Mesenchymal stem cell (in vitro differentiated cells and primary cell): ENCODE measurements at regions not wholly inside any gene's neighbourhood (a gene's known extent, or its start where the extent isn't known, plus 50 kb on each side); places are given as distances from the start of the nearest gene placed in this dataset.

Source experiments
- DNase-seq: peaks from one replicate; pipeline ENCODE4 v3.0.0-alpha.2; 2013
- H2AFZ ChIP-seq: one replicate; pipeline ENCODE4 v1.6.1; 2013; ENCODE audit warnings: low read depth, mild to moderate bottlenecking, control low read depth, inconsistent platforms, low read length, moderate library complexity
- H2AK5ac ChIP-seq: 2 replicates; pipeline ENCODE4 v1.6.1; 2013; ENCODE audit warnings: low read length, moderate library complexity, mild to moderate bottlenecking, inconsistent platforms; ENCODE audit not compliant: severe bottlenecking
- H2BK120ac ChIP-seq: one replicate; pipeline ENCODE4 v1.6.1; 2013; ENCODE audit warnings: low read depth, mild to moderate bottlenecking, inconsistent platforms, low read length, moderate library complexity
- H2BK12ac ChIP-seq, 2 experiments: one replicate each; pipeline ENCODE4 v1.6.1; 2013; ENCODE audit warnings: inconsistent platforms in 2 of 2, low read length in 2 of 2, mild to moderate bottlenecking in 2 of 2, moderate library complexity in 2 of 2, control low read depth in 1 of 2
- H2BK15ac ChIP-seq: one replicate; pipeline ENCODE4 v1.6.1; 2013; ENCODE audit warnings: mild to moderate bottlenecking, low read depth, inconsistent platforms; ENCODE audit not compliant: poor library complexity, severe bottlenecking
- H2BK5ac ChIP-seq: 2 replicates; pipeline ENCODE4 v1.6.1; 2013; ENCODE audit warnings: low read depth, mild to moderate bottlenecking, low read length, control low read depth, inconsistent platforms; ENCODE audit not compliant: poor library complexity, severe bottlenecking
- H3K14ac ChIP-seq, 2 experiments: one replicate each; pipeline ENCODE4 v1.6.1; 2013; ENCODE audit warnings: inconsistent platforms in 2 of 2, low read length in 2 of 2, control low read depth in 1 of 2, mild to moderate bottlenecking in 1 of 2, moderate library complexity in 1 of 2
- H3K18ac ChIP-seq, 2 experiments: one replicate each; pipeline ENCODE4 v1.6.1; 2013; ENCODE audit warnings: inconsistent platforms in 2 of 2, low read length in 2 of 2, control low read depth in 1 of 2, low read depth in 1 of 2, mild to moderate bottlenecking in 1 of 2
- H3K23ac ChIP-seq, 2 experiments: one replicate each; pipeline ENCODE4 v1.6.1; 2013; ENCODE audit warnings: inconsistent platforms in 2 of 2, low read length in 2 of 2, mild to moderate bottlenecking in 2 of 2, moderate library complexity in 2 of 2, control low read depth in 1 of 2
- H3K27ac ChIP-seq: 2 replicates; pipeline ENCODE4 v1.5.1; 2013; ENCODE audit warnings: mild to moderate bottlenecking, moderate library complexity, low read length, control low read depth, inconsistent platforms; ENCODE audit not compliant: poor library complexity, severe bottlenecking
- H3K27me3 ChIP-seq, 2 experiments: 2 replicates each; pipeline versions ENCODE4 v1.6.1 to v1.7.0; 2013; ENCODE audit warnings: low read length in 2 of 2, mild to moderate bottlenecking in 2 of 2, moderate library complexity in 2 of 2, control low read depth in 1 of 2, inconsistent platforms in 1 of 2; ENCODE audit not compliant: control insufficient read depth in 1 of 2, insufficient read depth in 1 of 2
- H3K36me3 ChIP-seq, 2 experiments: 2 replicates each; pipeline versions ENCODE4 v1.6.1 to v1.7.0; 2013; ENCODE audit warnings: low read length in 2 of 2, control low read depth in 1 of 2, inconsistent platforms in 1 of 2, low read depth in 1 of 2, mild to moderate bottlenecking in 1 of 2; ENCODE audit not compliant: insufficient read depth in 2 of 2, control insufficient read depth in 1 of 2
- H3K4ac ChIP-seq, 2 experiments: one replicate each; pipeline ENCODE4 v1.6.1; 2013; ENCODE audit warnings: inconsistent platforms in 2 of 2, low read length in 2 of 2, mild to moderate bottlenecking in 2 of 2, moderate library complexity in 2 of 2, control low read depth in 1 of 2, low read depth in 1 of 2
- H3K4me1 ChIP-seq: 2 replicates; pipeline ENCODE4 v1.6.1; 2013; ENCODE audit warnings: low read depth, low read length, control low read depth; ENCODE audit not compliant: control insufficient read depth, insufficient read depth
- H3K4me2 ChIP-seq: 2 replicates; pipeline ENCODE4 v1.6.1; 2013; ENCODE audit warnings: low read length, mild to moderate bottlenecking, inconsistent platforms; ENCODE audit not compliant: poor library complexity, severe bottlenecking
- H3K4me3 ChIP-seq, 2 experiments: 2 replicates each; pipeline versions ENCODE4 v1.5.1 to v1.7.0; 2013; ENCODE audit warnings: low read length in 2 of 2, mild to moderate bottlenecking in 2 of 2, control low read depth in 1 of 2, low read depth in 1 of 2; ENCODE audit not compliant: insufficient read depth in 1 of 2
- H3K79me1 ChIP-seq: replicated peaks from 2 replicates; pipeline ENCODE4 v1.6.1; 2013; ENCODE audit warnings: mild to moderate bottlenecking, control low read depth, low read length, inconsistent platforms; ENCODE audit not compliant: poor library complexity, severe bottlenecking
- H3K9ac ChIP-seq: 2 replicates; pipeline ENCODE4 v1.7.0; 2013; ENCODE audit warnings: mild to moderate bottlenecking, low read length, moderate library complexity
- H3K9me3 ChIP-seq: 2 replicates; pipeline ENCODE4 v1.7.0; 2013; ENCODE audit warnings: mild to moderate bottlenecking, low read length; ENCODE audit not compliant: control insufficient read depth
- H4K8ac ChIP-seq: one replicate; pipeline ENCODE4 v1.6.1; 2013; ENCODE audit warnings: inconsistent platforms, mild to moderate bottlenecking, low read length, moderate library complexity
- H4K91ac ChIP-seq: one replicate; pipeline ENCODE4 v1.6.1; 2013; ENCODE audit warnings: mild to moderate bottlenecking, low read length, inconsistent platforms
- WGBS: methylation state at CpG from one replicate; pipeline ENCODE4 v1.1.7; 2013; ENCODE audit warnings: mixed read lengths; 5-methylcytosine and 5-hydroxymethylcytosine counted together

DNA sequence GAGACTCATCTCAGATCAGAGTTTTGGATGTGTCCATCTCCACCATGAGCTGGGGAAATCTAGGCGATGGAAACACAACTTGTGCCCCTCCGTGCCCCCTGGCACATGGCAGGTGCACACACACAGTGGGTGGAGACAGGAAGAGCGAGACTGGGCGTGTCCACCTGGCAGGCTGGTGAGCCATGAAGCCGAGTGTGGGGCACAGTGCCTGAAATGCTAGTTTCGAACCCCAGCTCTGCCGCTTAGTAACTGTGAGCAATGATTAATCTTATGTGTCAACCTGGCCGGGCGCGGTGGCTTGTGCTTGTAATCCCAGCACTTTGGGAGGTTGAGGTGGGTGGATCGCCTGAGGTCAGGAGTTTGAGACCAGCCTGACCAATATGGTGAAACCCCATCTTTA lies 80.8 kb upstream of the RNU6ATAC start:
- Histone ChIP-seq H4K91ac (no peak overlapping the region), H3K14ac (no peak overlapping the region), H3K4me2 (no peak overlapping the region), H3K9ac (no peak overlapping the region), H3K27me3 (peaks cover 21 to 48% of the 10 kb centered on the region in 2 experiments), H2AK5ac (no peak overlapping the region), H2BK15ac (no peak overlapping the region), H3K4ac (no peak overlapping the region), H3K9me3 (peaks cover 37% of the 10 kb centered on the region), H3K18ac (no peak overlapping the region), H2BK120ac (no peak overlapping the region), H3K4me1 (no peaks in the 10 kb centered on the region), H2AFZ (no peak overlapping the region), H4K8ac (no peak overlapping the region), H3K79me1 (no peaks in the 10 kb centered on the region), H3K4me3 (no peak overlapping the region), H2BK12ac (no peak overlapping the region), H3K27ac (no peak overlapping the region), H3K23ac (no peak overlapping the region), H2BK5ac (no peak overlapping the region), H3K36me3 (no peaks in the 10 kb centered on the region)
- 95% methylated on average over 10 of the region's 11 CpGs for WGBS
- DNase-seq: no peak

DNA sequence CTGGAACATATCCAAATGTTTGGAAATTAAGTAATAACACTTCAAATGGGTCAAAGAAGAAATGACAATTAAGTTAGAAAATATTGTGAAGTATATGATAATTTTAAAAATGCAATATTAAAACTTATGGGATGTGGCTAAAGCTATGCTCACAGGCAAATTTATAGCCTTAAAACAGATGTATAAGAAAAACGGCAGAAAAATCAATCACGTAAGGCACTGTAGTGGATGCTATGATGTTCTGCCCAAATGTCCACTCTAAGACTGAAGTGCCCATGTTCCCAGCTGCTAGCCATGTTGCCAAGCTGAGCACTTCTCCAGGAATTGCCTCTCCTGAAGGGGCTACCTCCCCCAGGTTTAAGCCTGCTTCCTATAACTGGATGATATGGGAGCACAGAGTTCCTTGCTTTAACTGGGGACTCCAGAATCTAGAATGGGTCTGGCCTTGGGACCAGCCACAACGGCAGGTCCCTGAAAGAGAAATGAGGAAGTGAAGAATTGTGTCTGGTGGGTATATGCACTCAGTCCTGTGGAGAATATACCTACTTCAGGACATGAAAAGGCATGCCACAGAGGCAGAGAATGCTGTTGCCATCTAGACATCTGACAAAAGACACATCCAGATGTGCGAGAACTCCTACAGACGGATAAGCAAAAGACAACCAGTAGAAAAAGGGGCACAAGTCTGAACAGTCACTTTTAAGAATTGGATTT lies 78.2 kb upstream of the RXRA start:
- Histone ChIP-seq H3K4me3 (no peak overlapping the region), H3K4me1 (no peaks in the 10 kb centered on the region), H3K9ac (no peak overlapping the region), H3K4me2 (no peak overlapping the region), H3K27me3 (peaks cover 18 to 35% of the 10 kb centered on the region in 2 experiments), H2AK5ac (no peak overlapping the region), H3K27ac (no peak overlapping the region), H4K8ac (no peak overlapping the region), H3K9me3 (peaks cover 39% of the 10 kb centered on the region), H3K4ac (no peak overlapping the region), H3K23ac (no peak overlapping the region), H3K36me3 (no peaks in the 10 kb centered on the region), H3K14ac (no peak overlapping the region), H2BK5ac (no peak overlapping the region), H4K91ac (no peak overlapping the region), H3K18ac (no peak overlapping the region), H2BK120ac (no peak overlapping the region), H2BK12ac (no peak overlapping the region), H2AFZ (no peak overlapping the region), H2BK15ac (no peak overlapping the region), H3K79me1 (no peaks in the 10 kb centered on the region)
- 96% methylated on average over 5 of the region's 5 CpGs for WGBS
- DNase-seq: no peak

DNA sequence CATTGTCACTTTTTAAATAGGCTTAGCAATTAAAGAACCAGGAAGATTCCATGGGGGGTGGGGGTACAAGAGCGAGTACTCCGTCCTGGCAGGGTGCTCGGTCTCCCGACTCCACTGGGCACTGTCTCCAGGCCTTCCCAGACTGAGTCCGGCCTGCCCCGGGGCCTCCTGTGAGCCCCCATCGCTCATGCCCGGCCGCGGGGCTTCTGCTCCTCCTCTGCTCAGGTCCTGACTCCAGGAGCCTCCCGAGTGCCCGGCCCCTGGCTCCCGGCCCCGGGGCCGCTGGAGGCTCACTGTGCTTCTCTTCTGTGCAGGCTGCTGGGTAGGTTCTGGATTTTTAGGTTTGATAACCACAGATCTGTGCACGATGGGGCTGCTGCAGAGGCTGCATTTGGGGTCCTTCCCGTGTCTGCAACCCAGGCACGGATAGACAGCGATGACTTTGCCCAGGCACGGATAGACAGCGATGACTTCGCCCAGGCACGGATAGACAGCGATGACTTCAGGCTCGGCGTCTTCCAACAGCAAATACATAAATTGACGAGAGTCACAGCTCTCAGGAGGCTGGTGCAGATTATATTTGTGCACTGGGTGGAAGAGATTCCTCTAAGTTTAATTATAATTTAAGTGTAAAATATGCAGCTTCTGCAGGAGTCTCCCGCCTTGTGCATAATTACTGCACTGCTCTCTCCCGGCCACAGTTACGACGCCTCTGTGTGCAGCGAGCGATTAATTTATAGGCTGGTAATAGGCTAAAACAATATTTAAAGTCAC lies 74.8 kb upstream of the RXRA start:
- Histone ChIP-seq H3K23ac (no peak overlapping the region), H2BK15ac (no peak overlapping the region), H3K4ac (no peak overlapping the region), H3K4me1 (no peaks in the 10 kb centered on the region), H3K4me3 (no peak overlapping the region), H3K9ac (no peak overlapping the region), H4K8ac (no peak overlapping the region), H2BK12ac (no peak overlapping the region), H3K4me2 (no peak overlapping the region), H3K27me3 (peaks cover 13 to 21% of the 10 kb centered on the region in 2 experiments), H2AK5ac (no peak overlapping the region), H3K14ac (no peak overlapping the region), H3K27ac (no peak overlapping the region), H4K91ac (no peak overlapping the region), H2AFZ (no peak overlapping the region), H3K36me3 (no peaks in the 10 kb centered on the region), H3K9me3 (peaks cover 30% of the 10 kb centered on the region), H2BK120ac (no peak overlapping the region), H3K79me1 (no peaks in the 10 kb centered on the region), H3K18ac (no peak overlapping the region), H2BK5ac (no peak overlapping the region)
- 87% methylated on average over 31 of the region's 33 CpGs for WGBS
- no peak for DNase-seq

DNA sequence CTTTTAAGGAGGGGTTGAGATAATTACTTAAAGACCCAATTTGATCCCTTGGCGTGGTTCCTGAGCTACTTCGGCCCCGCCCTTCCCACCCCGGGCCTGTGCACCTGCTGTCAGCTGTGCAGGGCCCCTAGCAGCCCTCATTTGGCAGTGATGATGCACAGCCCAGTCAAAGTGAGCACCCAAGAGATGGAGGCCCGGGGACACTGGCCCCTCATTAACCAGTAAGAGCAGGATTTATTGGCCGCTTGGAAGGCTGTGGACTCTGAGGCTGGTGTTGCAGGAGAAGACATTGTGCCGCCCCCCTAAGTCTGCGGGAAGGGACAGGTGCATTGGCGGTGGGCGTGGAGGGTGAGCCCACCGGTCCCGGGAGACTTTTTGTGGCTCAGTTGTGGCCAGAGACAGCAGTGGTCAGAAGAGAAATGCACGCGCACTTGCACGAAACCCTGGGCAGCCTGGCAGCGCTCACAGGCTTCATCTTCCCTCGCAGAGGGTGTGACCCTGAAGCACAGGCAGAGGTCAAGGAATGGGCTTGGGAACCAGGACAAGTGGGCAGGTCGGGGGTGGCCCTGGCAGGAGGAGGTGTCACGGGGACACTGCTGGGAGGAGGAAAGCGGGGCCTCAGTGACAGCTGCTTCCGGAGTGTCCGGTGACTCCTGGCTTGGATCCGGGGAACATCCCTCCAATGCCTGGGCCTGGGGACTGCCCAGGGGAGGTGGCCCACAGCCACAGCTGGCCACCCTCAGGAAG lies 74.0 kb upstream of the RXRA start:
- Histone ChIP-seq H2BK12ac (no peak overlapping the region), H3K27me3 (peaks cover 18 to 21% of the 10 kb centered on the region in 2 experiments)
- 86% methylated on average over 23 of the region's 23 CpGs for WGBS

More for the DNA sequence above, 74.0 kb upstream of the RXRA start:
- H3K23ac ChIP-seq: no peak overlapping the region
- no peak overlapping the region for H3K14ac ChIP-seq
- H3K36me3 ChIP-seq: no peaks in the 10 kb centered on the region
- H3K79me1 ChIP-seq: no peaks in the 10 kb centered on the region
- H2AK5ac ChIP-seq: no peak overlapping the region
- no peak overlapping the region for H3K4ac ChIP-seq
- H3K27ac ChIP-seq: no peak overlapping the region
- no peak overlapping the region for H3K18ac ChIP-seq
- no peak overlapping the region for H2AFZ ChIP-seq
- H3K9ac ChIP-seq: no peak overlapping the region
- H3K4me2 ChIP-seq: no peak overlapping the region
- no peak overlapping the region for H4K91ac ChIP-seq
- H2BK120ac ChIP-seq: no peak overlapping the region
- H2BK15ac ChIP-seq: no peak overlapping the region
- H2BK5ac ChIP-seq: no peak overlapping the region
- H3K4me3 ChIP-seq: no peak overlapping the region
- no peak for DNase-seq
- H3K4me1 ChIP-seq: no peaks in the 10 kb centered on the region
- peaks cover 26% of the 10 kb centered on the region for H3K9me3 ChIP-seq
- no peak overlapping the region for H4K8ac ChIP-seq
